T-helper 2 cell treated with Interferon-gamma antibody and Interleukin-4, amounts not matched to agents 100 ng/mL and 5 ng/mL, for 36 hours (primary cell): ENCODE measurements at regions not wholly inside any gene's neighbourhood (a gene's known extent, or its start where the extent isn't known, plus 50 kb on each side); places are given as distances from the start of the nearest gene placed in this dataset.

Experiments
- intact Hi-C: fragments of 100-400 bp; cut with micrococcal nuclease; formaldehyde crosslinking; loops from one replicate; pipeline ENCODE4 v1.15.1; 2023

GRCh38 chr6:163820745-163821458 is 406.4 kb downstream of the QKI start:
- intact Hi-C loops, result no loop called here

- intact Hi-C loops, result no loop called here
Observed at GRCh38 chr6:163820171-163820570, 405.7 kb downstream of the QKI start.

GRCh38 chr6:163818719-163819118 is 404.2 kb downstream of the QKI start:
- intact Hi-C loops, result no loop called here

GRCh38 chr6:163816441-163816840 is 401.9 kb downstream of the QKI start:
- intact Hi-C loops, result no loop called here

- intact Hi-C loops, result no loop called here
Observed at GRCh38 chr6:163815796-163816195, 401.3 kb downstream of the QKI start.

GRCh38 chr6:163814494-163815364 is 400.2 kb downstream of the QKI start:
- intact Hi-C loops, result no loop called here

- intact Hi-C loops, result no loop called here
Observed at GRCh38 chr6:163813979-163814493, 399.5 kb downstream of the QKI start.

- intact Hi-C loops, result no loop called here
Observed at GRCh38 chr6:163811317-163811716, 396.8 kb downstream of the QKI start.

- intact Hi-C loops, result no loop called here
Observed at GRCh38 chr6:163809364-163809763, 394.8 kb downstream of the QKI start.

- intact Hi-C loops, result no loop called here
Observed at GRCh38 chr6:163808871-163809270, 394.4 kb downstream of the QKI start.

- intact Hi-C loops, result no loop called here
Observed at GRCh38 chr6:163808231-163808630, 393.7 kb downstream of the QKI start.

GRCh38 chr6:163806755-163807499 is 392.4 kb downstream of the QKI start:
- intact Hi-C loops, result no loop called here

GRCh38 chr6:163804991-163805390 is 390.5 kb downstream of the QKI start:
- intact Hi-C loops, result no loop called here

- intact Hi-C loops, result no loop called here
Observed at GRCh38 chr6:163802267-163802666, 387.7 kb downstream of the QKI start.

- intact Hi-C loops, result no loop called here
Observed at GRCh38 chr6:163797296-163797845, 382.9 kb downstream of the QKI start.

GRCh38 chr6:163793011-163793983 is 378.8 kb downstream of the QKI start:
- intact Hi-C loops, result no loop called here

- intact Hi-C loops, result no loop called here
Observed at GRCh38 chr6:163790266-163790840, 375.8 kb downstream of the QKI start.

GRCh38 chr6:163789199-163789810 is 374.8 kb downstream of the QKI start:
- intact Hi-C loops, result no loop called here

GRCh38 chr6:163786995-163787671 is 372.6 kb downstream of the QKI start:
- intact Hi-C loops, result no loop called here
